ENCODE measurements at regions not wholly inside any gene's neighbourhood (a gene's known extent, or its start where the extent isn't known, plus 50 kb on each side); places are given as distances from the start of the nearest gene placed in this dataset.
"Not testable (repeated sequence)": the region's sequence is repeated elsewhere in the genome, so short reads cannot be mapped to it uniquely, and the experiment has no call there.

GRCh38 chr2:38454081-38454480 lies 77.0 kb upstream of the ATL2 start:
- TF ChIP-seq EZH2phosphoT487 (IDR thresholded peaks at IDR 0.05; ENCODE audit: borderline replicate concordance, low read length), result no peak
- TF ChIP-seq CTCF (IDR thresholded peaks at IDR 0.05; ENCODE audit: low read depth, low read length, poor library complexity, severe bottlenecking), result no peak
- H4K20me1 ChIP-seq (ENCODE audit: control insufficient read depth, insufficient read depth, low read depth, low read length), result no peaks in the 10 kb centered on the region
- no peaks in the 10 kb centered on the region for H3F3A ChIP-seq (ENCODE audit: control insufficient read depth, insufficient read depth)
- H3K4me1 ChIP-seq (ENCODE audit: control insufficient read depth, low read length), result no peaks in the 10 kb centered on the region
- no peak overlapping the region for H3K4me3 ChIP-seq (ENCODE audit: low read length)
- no peaks in the 10 kb centered on the region for H3K27me3 ChIP-seq (ENCODE audit: control insufficient read depth, low read length)
- no peaks in the 10 kb centered on the region for H3K9me3 ChIP-seq (ENCODE audit: control insufficient read depth, insufficient read depth, low read length)
- no peak overlapping the region for H3K27ac ChIP-seq (ENCODE audit: low read depth, low read length)
- H3K79me2 ChIP-seq (ENCODE audit: control insufficient read depth, low read length), result no peaks in the 10 kb centered on the region
- no peaks in the 10 kb centered on the region for H3K9me2 ChIP-seq (replicated peaks; ENCODE audit: control insufficient read depth, low read length)
- no peaks in the 10 kb centered on the region for H3K36me3 ChIP-seq (ENCODE audit: control insufficient read depth, low read length)
- H3K4me2 ChIP-seq (ENCODE audit: low read length), result no peak overlapping the region

GRCh38 chr2:38451778-38452177 lies 74.7 kb upstream of the ATL2 start:
- H4K20me1 ChIP-seq (ENCODE audit: control insufficient read depth, insufficient read depth, low read depth, low read length); H3K4me2 ChIP-seq (ENCODE audit: low read length); H3K4me1 ChIP-seq (ENCODE audit: control insufficient read depth, low read length); H3K9me2 ChIP-seq (replicated peaks; ENCODE audit: control insufficient read depth, low read length); H3K9me3 ChIP-seq (ENCODE audit: control insufficient read depth, insufficient read depth, low read length); H3K4me3 ChIP-seq (ENCODE audit: low read length); H3K79me2 ChIP-seq (ENCODE audit: control insufficient read depth, low read length); H3K36me3 ChIP-seq (ENCODE audit: control insufficient read depth, low read length); H3K27ac ChIP-seq (ENCODE audit: low read depth, low read length); H3F3A ChIP-seq (ENCODE audit: control insufficient read depth, insufficient read depth); H3K27me3 ChIP-seq (ENCODE audit: control insufficient read depth, low read length): not testable (repeated sequence)

- no peaks in the 10 kb centered on the region for H3K79me2 ChIP-seq (ENCODE audit: control insufficient read depth, low read length)
- no peak for TF ChIP-seq EZH2phosphoT487 (IDR thresholded peaks at IDR 0.05; ENCODE audit: borderline replicate concordance, low read length)
- TF ChIP-seq CTCF (IDR thresholded peaks at IDR 0.05; ENCODE audit: low read depth, low read length, poor library complexity, severe bottlenecking), result no peak
Observed at GRCh38 chr2:38450509-38450908, 73.4 kb upstream of the ATL2 start.

GRCh38 chr2:38448692-38449410 lies 71.8 kb upstream of the ATL2 start:
- Histone ChIP-seq H3K4me2 (ENCODE audit: low read length) (no peak overlapping the region), H3F3A (ENCODE audit: control insufficient read depth, insufficient read depth) (no peaks in the 10 kb centered on the region), H3K27ac (ENCODE audit: low read depth, low read length) (no peak overlapping the region), H3K9me3 (ENCODE audit: control insufficient read depth, insufficient read depth, low read length) (no peaks in the 10 kb centered on the region), H3K36me3 (ENCODE audit: control insufficient read depth, low read length) (no peaks in the 10 kb centered on the region), H4K20me1 (ENCODE audit: control insufficient read depth, insufficient read depth, low read depth, low read length) (no peaks in the 10 kb centered on the region), H3K9me2 (replicated peaks; ENCODE audit: control insufficient read depth, low read length) (no peaks in the 10 kb centered on the region), H3K4me1 (ENCODE audit: control insufficient read depth, low read length) (no peaks in the 10 kb centered on the region), H3K27me3 (ENCODE audit: control insufficient read depth, low read length) (no peaks in the 10 kb centered on the region), H3K4me3 (ENCODE audit: low read length) (no peak overlapping the region), H3K79me2 (ENCODE audit: control insufficient read depth, low read length) (no peaks in the 10 kb centered on the region)
- TF ChIP-seq CTCF (IDR thresholded peaks at IDR 0.05; ENCODE audit: low read depth, low read length, poor library complexity, severe bottlenecking), result no peak
- no peak for TF ChIP-seq EZH2phosphoT487 (IDR thresholded peaks at IDR 0.05; ENCODE audit: borderline replicate concordance, low read length)

More at GRCh38 chr2:38450509-38450908, 73.4 kb upstream of the ATL2 start:
- Histone ChIP-seq H3K4me2 (ENCODE audit: low read length) (no peak overlapping the region), H4K20me1 (ENCODE audit: control insufficient read depth, insufficient read depth, low read depth, low read length) (no peaks in the 10 kb centered on the region), H3K27ac (ENCODE audit: low read depth, low read length) (no peak overlapping the region), H3K36me3 (ENCODE audit: control insufficient read depth, low read length) (no peaks in the 10 kb centered on the region), H3K9me2 (replicated peaks; ENCODE audit: control insufficient read depth, low read length) (no peaks in the 10 kb centered on the region), H3F3A (ENCODE audit: control insufficient read depth, insufficient read depth) (no peaks in the 10 kb centered on the region), H3K27me3 (ENCODE audit: control insufficient read depth, low read length) (no peaks in the 10 kb centered on the region), H3K9me3 (ENCODE audit: control insufficient read depth, insufficient read depth, low read length) (no peaks in the 10 kb centered on the region), H3K4me3 (ENCODE audit: low read length) (no peak overlapping the region), H3K4me1 (ENCODE audit: control insufficient read depth, low read length) (no peaks in the 10 kb centered on the region)
